ENCODE measurements at regions not wholly inside any gene's neighbourhood (a gene's known extent, or its start where the extent isn't known, plus 50 kb on each side); places are given as distances from the start of the nearest gene placed in this dataset.
A peak's percentile ranks its signal among the peaks of the same experiment; 100 is the strongest.
"Not testable (repeated sequence)": the region's sequence is repeated elsewhere in the genome, so short reads cannot be mapped to it uniquely, and the experiment has no call there.

DNA sequence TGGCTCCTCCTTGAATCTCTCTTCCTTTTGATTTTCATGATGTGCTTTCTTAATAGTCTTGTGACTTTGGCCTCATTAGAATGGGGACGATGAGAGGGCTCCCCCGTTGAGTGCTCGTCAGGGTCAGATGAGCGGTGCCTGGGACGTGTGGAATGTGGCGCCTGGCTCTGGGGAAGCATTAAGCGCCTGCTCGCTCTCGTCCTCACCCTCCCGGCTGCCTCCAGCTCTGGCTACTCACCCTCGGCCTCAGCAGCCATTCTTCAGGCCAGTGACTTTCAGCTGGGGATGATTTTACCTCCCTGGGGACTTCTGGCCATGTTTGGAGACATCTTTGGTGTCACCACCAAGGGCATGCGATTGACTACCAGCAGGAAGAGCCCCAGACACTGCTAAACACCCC, 69.7 kb downstream of the RPS6KA4 start:
- TF ChIP-seq POLR2A (IDR thresholded peaks at IDR 0.05; ENCODE audit: low read depth, low read length) = no peak
- no peak for FAIRE-seq
- DNase-seq (ENCODE audit: insufficient read length, low spot score) = no peak

- no peak for DNase-seq (ENCODE audit: insufficient read length, low spot score)
These were observed 71.0 kb downstream of the RPS6KA4 start for GRCh38 chr11:64429970-64430369.

GRCh38 chr11:64430645-64431044, 71.7 kb downstream of the RPS6KA4 start:
- TF ChIP-seq POLR2A (IDR thresholded peaks at IDR 0.05; ENCODE audit: low read depth, low read length) = no peak
- DNase-seq (ENCODE audit: insufficient read length, low spot score) (no peak), FAIRE-seq (no peak)

More at GRCh38 chr11:64429970-64430369, 71.0 kb downstream of the RPS6KA4 start:
- FAIRE-seq = no peak
- no peak for TF ChIP-seq POLR2A (IDR thresholded peaks at IDR 0.05; ENCODE audit: low read depth, low read length)

DNA sequence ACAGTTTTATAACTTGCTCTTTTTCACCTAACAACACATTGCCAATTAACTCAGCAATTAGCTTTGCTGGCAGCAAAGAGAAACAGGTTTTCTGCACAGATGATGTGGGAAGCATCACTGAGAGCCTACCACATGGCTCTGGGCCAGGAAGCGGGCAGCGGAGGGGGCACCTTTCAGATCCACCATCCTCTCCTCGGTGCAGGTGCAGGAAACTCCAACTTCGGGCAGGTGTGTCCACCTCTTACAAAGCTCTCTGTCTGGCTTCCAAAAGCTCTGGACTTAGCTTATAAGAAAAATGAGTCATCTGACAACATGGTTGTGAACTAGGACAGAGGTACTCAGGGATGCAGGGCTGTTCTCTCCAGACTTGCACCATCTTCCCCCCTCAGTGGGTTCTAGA, 77.0 kb downstream of the RPS6KA4 start:
- no peak for DNase-seq (ENCODE audit: insufficient read length, low spot score)
- TF ChIP-seq POLR2A (IDR thresholded peaks at IDR 0.05; ENCODE audit: low read depth, low read length) = no peak
- FAIRE-seq = no peak

DNA sequence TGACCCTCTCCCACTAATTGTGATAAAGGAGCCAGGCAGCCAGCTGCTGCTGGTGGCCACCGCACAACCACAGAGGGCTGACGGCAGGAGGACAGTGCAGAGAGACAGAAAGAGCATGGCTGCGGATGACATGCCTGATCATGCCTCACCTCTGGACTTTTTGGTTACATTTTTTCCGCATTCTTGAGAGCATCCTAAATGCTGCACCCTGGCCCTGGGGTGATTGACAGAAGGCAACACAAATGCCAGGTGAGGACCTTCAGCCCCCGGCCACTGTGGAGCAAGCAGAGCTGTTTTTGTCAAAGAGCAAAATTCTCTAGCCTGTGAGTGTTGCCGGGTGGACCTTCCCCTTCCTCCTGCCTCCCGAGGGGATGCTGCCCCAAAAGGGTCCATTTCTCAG, 78.5 kb downstream of the RPS6KA4 start:
- DNase-seq (ENCODE audit: insufficient read length, low spot score) (no peak), FAIRE-seq (no peak)
- no peak for TF ChIP-seq POLR2A (IDR thresholded peaks at IDR 0.05; ENCODE audit: low read depth, low read length)

- TF ChIP-seq POLR2A (IDR thresholded peaks at IDR 0.05; ENCODE audit: low read depth, low read length) = no peak
- DNase-seq (ENCODE audit: insufficient read length, low spot score) = no peak
- FAIRE-seq = no peak
These were observed 80.2 kb downstream of the RPS6KA4 start for GRCh38 chr11:64438986-64439771.

- DNase-seq (ENCODE audit: insufficient read length, low spot score); FAIRE-seq: not testable (repeated sequence)
These were observed 81.0 kb downstream of the RPS6KA4 start for GRCh38 chr11:64439772-64440491.

GRCh38 chr11:64441127-64441526, 82.2 kb downstream of the RPS6KA4 start:
- no peak for DNase-seq (ENCODE audit: insufficient read length, low spot score)
- TF ChIP-seq POLR2A (IDR thresholded peaks at IDR 0.05; ENCODE audit: low read depth, low read length) = no peak
- no peak for FAIRE-seq

DNA sequence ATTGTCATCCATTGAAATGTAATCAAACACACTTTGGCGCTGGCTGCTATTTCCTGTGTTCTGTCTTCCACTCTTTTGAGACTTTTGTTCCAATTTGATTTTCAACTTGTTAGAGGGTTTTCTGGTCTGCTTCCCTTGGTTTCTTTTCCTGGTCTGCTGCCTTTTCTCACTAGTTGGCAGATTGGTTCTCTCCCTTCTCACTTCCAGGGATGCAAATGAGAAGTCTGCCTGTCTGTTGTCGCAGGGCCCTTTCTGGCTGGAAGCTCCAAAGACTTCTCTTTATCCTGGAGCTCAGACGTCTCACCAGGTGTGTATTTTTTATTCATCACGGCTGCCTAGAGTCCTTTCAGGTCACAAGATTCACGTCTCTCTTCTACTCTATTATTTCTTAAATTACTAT, 84.0 kb downstream of the RPS6KA4 start:
- FAIRE-seq (no peak), DNase-seq (ENCODE audit: insufficient read length, low spot score) (no peak)
- no peak for TF ChIP-seq POLR2A (IDR thresholded peaks at IDR 0.05; ENCODE audit: low read depth, low read length)

- FAIRE-seq = no peak
- peak; percentile 38 for DNase-seq (ENCODE audit: insufficient read length, low spot score)
- TF ChIP-seq POLR2A (IDR thresholded peaks at IDR 0.05; ENCODE audit: low read depth, low read length) = no peak
These were observed 86.0 kb downstream of the RPS6KA4 start for GRCh38 chr11:64444838-64445441.

GRCh38 chr11:64445651-64446050, 86.7 kb downstream of the RPS6KA4 start:
- FAIRE-seq = no peak
- DNase-seq (ENCODE audit: insufficient read length, low spot score) = no peak
- TF ChIP-seq POLR2A (IDR thresholded peaks at IDR 0.05; ENCODE audit: low read depth, low read length) = no peak

GRCh38 chr11:64447831-64448598, 89.1 kb downstream of the RPS6KA4 start:
- TF ChIP-seq POLR2A (IDR thresholded peaks at IDR 0.05; ENCODE audit: low read depth, low read length) = no peak
- no peak for FAIRE-seq
- no peak for DNase-seq (ENCODE audit: insufficient read length, low spot score)

DNA sequence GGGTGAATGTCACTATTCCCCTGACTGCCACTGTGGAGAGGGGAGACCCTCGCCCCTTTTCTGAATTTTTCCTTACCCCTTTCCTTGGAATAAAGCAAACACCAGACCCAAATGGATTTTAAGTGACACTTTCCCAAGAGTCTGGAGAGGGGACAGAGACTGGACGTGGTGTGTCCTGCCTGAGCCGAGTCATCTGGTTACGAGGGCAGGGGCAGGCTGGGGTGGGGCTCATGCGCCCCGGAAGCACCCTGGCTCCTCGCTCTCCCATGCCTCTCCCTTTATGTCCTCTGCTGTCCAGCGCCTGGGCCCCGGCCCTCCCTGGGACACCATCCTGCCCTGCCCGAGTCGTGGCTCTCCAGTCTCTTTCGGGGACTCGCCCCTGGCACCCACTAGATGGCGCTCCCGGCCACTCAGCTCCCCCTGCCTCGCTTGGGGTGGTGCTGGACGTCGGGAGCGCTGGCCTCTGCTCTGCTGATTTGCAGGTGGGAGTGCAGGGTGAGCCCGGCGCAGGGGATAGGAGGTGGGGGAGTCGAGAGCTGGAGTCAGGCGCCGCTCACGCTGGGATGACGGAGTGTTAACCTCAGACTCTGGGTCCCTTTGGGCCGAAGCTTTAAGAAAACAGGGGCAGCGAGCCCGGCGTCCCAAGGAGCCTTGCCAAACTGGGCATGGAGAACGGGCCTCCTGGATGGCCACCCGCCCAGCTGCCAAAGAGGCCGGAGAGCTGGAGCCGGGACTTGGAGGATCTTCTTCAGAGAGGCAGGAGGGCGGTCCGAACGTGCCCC, 89.8 kb downstream of the RPS6KA4 start:
- no peak for FAIRE-seq
- DNase-seq (ENCODE audit: insufficient read length, low spot score) = peak; percentile 88

More for the DNA sequence above, 89.8 kb downstream of the RPS6KA4 start:
- no peak for TF ChIP-seq POLR2A (IDR thresholded peaks at IDR 0.05; ENCODE audit: low read depth, low read length)

Measured in H54 (cell line).